ENCODE measurements at regions not wholly inside any gene's neighbourhood (a gene's known extent, or its start where the extent isn't known, plus 50 kb on each side); places are given as distances from the start of the nearest gene placed in this dataset.

GRCh38 chr18:56065086-56065485 lies 477.1 kb upstream of the TCF4 start:
- Histone ChIP-seq H2AFZ (ENCODE audit: low read depth, low read length) (no peak overlapping the region), H3K79me2 (ENCODE audit: control insufficient read depth, insufficient read depth, low read length) (no peaks in the 10 kb centered on the region), H3K4me1 (replicated peaks in 1 of 2; ENCODE audit: control insufficient read depth in 2 of 2, insufficient read depth in 2 of 2, low read length in 2 of 2) (no peaks in the 10 kb centered on the region), H3K9ac (ENCODE audit: insufficient read depth in 1 of 2, low read depth in 2 of 2, low read length in 2 of 2) (no peak overlapping the region), H3K4me2 (ENCODE audit: insufficient read depth, low read length) (no peak overlapping the region), H3K9me3 (replicated peaks; ENCODE audit: control insufficient read depth, insufficient read depth, low read depth, low read length) (no peaks in the 10 kb centered on the region), H3K27ac (ENCODE audit: extremely low read depth, low read depth, low read length) (no peak overlapping the region), H3K4me3 (no peak overlapping the region), H3K9me1 (ENCODE audit: control insufficient read depth, insufficient read depth, low read length) (no peaks in the 10 kb centered on the region), H4K20me1 (replicated peaks; ENCODE audit: control insufficient read depth, insufficient read depth, low read length) (no peaks in the 10 kb centered on the region), H3K36me3 (ENCODE audit: control insufficient read depth, insufficient read depth, low read length) (no peaks in the 10 kb centered on the region), H3K27me3 (ENCODE audit: control insufficient read depth in 2 of 2, insufficient read depth in 2 of 2, low read length in 2 of 2) (no peaks in the 10 kb centered on the region)
- CTCF ChIA-PET (ENCODE audit: low intra/inter-chr PET ratio) = no interaction called here
- intact Hi-C loops (cut with micrococcal nuclease) = no loop called here
- TF ChIP-seq ZKSCAN1 (IDR thresholded peaks at IDR 0.05; ENCODE audit: low read depth, low read length) (no peak), SAP30 (IDR thresholded peaks at IDR 0.05; ENCODE audit: borderline replicate concordance, insufficient read depth, low read depth, low read length, poor library complexity, severe bottlenecking) (no peak), RFX7 (CRISPR knock-in tag; IDR thresholded peaks at IDR 0.05) (no peak), TAF7 (tag; IDR thresholded peaks at IDR 0.05) (no peak)
- WGBS (ENCODE audit: insufficient coverage, low coverage, missing lambda C conversion rate) = 0% methylated on average over 2 of the region's 3 CpGs
- no peak for FAIRE-seq
- ATAC-seq = no peak
- POLR2A ChIA-PET = no interaction called here
- no peak for DNase-seq (ENCODE audit: extremely low read depth in 1 of 4, low spot score in 3 of 4)
- in situ Hi-C loops (cut with MboI) = no loop called here
- no TSS peak for BruUV-seq (replicated peaks)

- Histone ChIP-seq H3K4me3 (no peak overlapping the region), H3K9ac (ENCODE audit: insufficient read depth in 1 of 2, low read depth in 2 of 2, low read length in 2 of 2) (no peak overlapping the region), H3K27me3 (ENCODE audit: control insufficient read depth in 2 of 2, insufficient read depth in 2 of 2, low read length in 2 of 2) (no peaks in the 10 kb centered on the region), H4K20me1 (replicated peaks; ENCODE audit: control insufficient read depth, insufficient read depth, low read length) (no peaks in the 10 kb centered on the region), H3K4me2 (ENCODE audit: insufficient read depth, low read length) (no peak overlapping the region), H3K27ac (ENCODE audit: extremely low read depth, low read depth, low read length) (no peak overlapping the region), H3K9me3 (replicated peaks; ENCODE audit: control insufficient read depth, insufficient read depth, low read depth, low read length) (no peaks in the 10 kb centered on the region), H2AFZ (ENCODE audit: low read depth, low read length) (no peak overlapping the region), H3K36me3 (ENCODE audit: control insufficient read depth, insufficient read depth, low read length) (no peaks in the 10 kb centered on the region), H3K9me1 (ENCODE audit: control insufficient read depth, insufficient read depth, low read length) (no peaks in the 10 kb centered on the region), H3K4me1 (replicated peaks in 1 of 2; ENCODE audit: control insufficient read depth in 2 of 2, insufficient read depth in 2 of 2, low read length in 2 of 2) (no peaks in the 10 kb centered on the region), H3K79me2 (ENCODE audit: control insufficient read depth, insufficient read depth, low read length) (no peaks in the 10 kb centered on the region)
- FAIRE-seq (no peak), ATAC-seq (no peak), DNase-seq (ENCODE audit: extremely low read depth in 1 of 4, low spot score in 3 of 4) (no peak)
- in situ Hi-C loops (cut with MboI) (no loop called here), intact Hi-C loops (cut with micrococcal nuclease) (no loop called here)
- CTCF ChIA-PET (ENCODE audit: low intra/inter-chr PET ratio) = no interaction called here
- POLR2A ChIA-PET = no interaction called here
- no peak for TF ChIP-seq ADNP (tag; IDR thresholded peaks at IDR 0.05)
- no peak for TF ChIP-seq PHF21A (IDR thresholded peaks at IDR 0.05; ENCODE audit: borderline replicate concordance, low read depth)
- no peak for TF ChIP-seq TAF9B (IDR thresholded peaks at IDR 0.05; ENCODE audit: partially characterized antibody)
- 0% methylated on average over 2 of the region's 2 CpGs for WGBS (ENCODE audit: insufficient coverage, low coverage, missing lambda C conversion rate)
- BruUV-seq (replicated peaks) = no TSS peak
These were observed 474.9 kb upstream of the TCF4 start for GRCh38 chr18:56062931-56063330.
